T47D (cell line): ENCODE measurements at regions not wholly inside any gene's neighbourhood (a gene's known extent, or its start where the extent isn't known, plus 50 kb on each side); places are given as distances from the start of the nearest gene placed in this dataset.
A peak's percentile ranks its signal among the peaks of the same experiment; 100 is the strongest.
"Not testable (repeated sequence)": the region's sequence is repeated elsewhere in the genome, so short reads cannot be mapped to it uniquely, and the experiment has no call there.

Experiments used
- DNase-seq, 2 experiments: peaks; one replicate each; pipeline versions ENCODE4 v3.0.0 to v3.0.0-alpha.2; 2011 to 2012; ENCODE audit warnings: low read depth in 1 of 2, low spot score in 1 of 2
- JUND ChIP-seq: IDR thresholded peaks from 2 replicates; pipeline ENCODE4 v1.6.1; 2012; ENCODE audit warnings: low read depth
- in situ Hi-C: cut with HindIII; loops from 2 replicates; pipeline ENCODE4 v1.10.0; 2016; ENCODE audit warnings: low sequenced_read_pairs, low pct_unique_long_range_greater_than_20kb

DNA sequence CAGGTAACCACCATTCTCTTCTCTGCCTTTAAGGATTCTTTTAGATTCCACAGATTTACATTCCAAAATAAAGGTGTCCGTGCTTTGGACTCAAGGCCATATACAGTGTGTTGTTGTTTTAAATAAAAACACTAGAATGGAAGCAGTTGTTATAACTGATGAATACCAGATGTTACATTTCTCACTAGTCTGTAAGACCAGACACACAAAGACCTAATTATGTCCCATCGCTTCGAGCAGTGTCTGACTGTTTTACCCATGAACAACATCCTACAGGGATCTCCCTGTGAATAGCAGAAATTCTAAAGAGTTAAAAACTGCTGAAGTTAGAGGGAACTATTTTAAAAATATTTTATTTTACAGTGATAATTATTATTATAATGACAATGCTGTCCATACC is 574.7 kb upstream of the ZP4 start:
- TF ChIP-seq JUND = no peak
- DNase-seq = no peak
- in situ Hi-C loops = no loop called here

DNA sequence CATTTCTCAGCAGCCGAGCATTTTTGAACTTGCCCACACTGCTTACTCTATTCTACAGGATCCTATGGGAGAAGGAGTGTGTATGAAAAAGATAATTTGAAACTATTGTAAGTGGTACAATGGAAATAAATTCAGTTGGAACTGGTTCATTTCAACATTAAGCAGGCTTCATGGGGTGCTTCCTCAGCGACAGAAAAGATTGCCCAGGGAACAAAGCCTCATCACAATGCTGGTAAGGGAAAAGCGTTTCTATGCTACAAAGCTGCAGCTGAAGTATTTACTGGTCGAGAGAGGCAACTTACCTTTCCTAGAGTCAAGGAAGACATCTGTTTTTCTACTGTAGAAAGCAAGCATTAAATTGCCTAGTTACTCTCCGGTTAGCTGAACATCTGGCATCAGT is 568.2 kb upstream of the ZP4 start:
- DNase-seq = no peak
- in situ Hi-C loops = no loop called here
- no peak for TF ChIP-seq JUND

DNA sequence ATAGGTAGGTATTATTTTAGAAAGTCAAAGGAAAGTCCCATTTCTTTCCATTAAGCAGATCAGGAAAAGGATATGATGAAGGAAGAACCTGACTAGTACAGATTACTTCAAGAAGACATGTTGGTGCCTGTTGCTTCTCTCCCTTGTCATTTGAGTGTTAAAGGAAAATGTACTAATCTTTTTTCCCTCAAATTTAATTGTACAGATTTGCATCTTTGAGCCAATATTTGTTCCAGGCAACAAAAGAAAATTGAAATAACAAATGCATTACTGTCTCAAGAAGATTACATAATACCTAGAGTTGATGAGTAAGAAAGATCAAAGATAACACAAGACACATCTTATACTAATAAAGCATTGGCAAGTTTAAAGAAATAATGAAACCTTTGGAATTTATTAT is 566.9 kb upstream of the ZP4 start:
- DNase-seq = no peak
- in situ Hi-C loops = no loop called here
- no peak for TF ChIP-seq JUND

DNA sequence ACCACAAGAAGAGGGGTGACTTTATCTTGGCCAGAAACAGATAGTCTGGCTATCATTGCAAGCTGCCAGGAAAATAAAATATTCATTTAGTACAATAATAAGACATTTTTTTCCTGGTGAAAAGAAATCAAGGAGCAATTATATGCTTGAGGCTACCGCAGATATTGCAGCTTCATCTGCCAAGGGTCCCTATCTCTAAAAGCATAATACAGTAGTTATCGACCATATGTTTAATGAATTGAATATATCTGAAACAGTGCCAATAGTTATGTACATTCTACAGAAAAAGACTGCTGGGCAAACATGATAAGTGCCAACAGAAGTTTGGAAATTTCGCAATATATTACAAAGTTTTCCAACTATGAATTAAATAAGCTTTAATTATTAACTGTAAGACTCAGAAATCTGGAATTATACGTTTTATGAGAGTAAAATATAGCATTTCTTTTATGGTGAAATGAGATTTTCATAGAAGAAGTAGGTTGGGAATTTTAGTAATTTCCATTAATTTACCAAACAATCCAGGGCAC is 561.1 kb upstream of the ZP4 start:
- in situ Hi-C loops = no loop called here
- DNase-seq = no peak
- TF ChIP-seq JUND = no peak

DNA sequence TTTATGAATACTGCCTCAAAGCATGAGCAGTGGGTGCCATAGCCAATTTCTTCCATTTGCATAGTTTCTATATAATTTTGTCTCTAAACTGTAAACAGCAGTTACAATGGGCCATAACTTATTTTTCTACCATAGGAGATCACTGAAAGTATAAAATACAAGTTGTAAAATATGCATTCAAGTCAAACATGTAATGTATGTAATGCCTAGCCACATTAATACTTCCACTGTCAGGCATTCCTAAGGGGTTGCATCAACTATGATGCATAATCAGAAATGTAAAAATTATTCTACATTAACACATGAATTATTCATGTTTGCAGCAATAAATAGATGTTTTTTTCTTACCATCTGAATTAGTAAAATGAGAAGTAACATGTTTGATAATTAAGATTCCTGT is 560.3 kb upstream of the ZP4 start:
- in situ Hi-C loops = no loop called here
- no peak for DNase-seq
- TF ChIP-seq JUND = no peak

DNA sequence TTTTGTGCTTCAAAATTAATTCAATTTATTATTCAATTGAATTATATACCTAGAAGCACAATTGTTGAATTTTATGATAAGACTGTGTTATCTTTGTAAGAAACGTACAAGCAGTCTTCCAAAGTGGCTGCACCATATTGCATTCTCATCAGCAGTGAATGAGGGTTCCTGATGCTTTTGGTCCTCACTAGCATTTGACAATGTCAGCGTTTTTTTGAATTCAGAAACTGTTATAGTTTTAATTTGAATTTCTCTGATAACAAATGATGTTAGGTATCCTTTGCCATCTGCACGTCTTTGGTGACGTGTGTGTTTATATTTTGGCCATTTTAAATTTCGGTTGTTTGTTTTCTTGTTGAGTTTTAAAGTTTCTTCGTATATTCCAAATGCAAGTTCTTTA is 553.0 kb upstream of the ZP4 start:
- in situ Hi-C loops = no loop called here
- no peak for TF ChIP-seq JUND
- no peak for DNase-seq

DNA sequence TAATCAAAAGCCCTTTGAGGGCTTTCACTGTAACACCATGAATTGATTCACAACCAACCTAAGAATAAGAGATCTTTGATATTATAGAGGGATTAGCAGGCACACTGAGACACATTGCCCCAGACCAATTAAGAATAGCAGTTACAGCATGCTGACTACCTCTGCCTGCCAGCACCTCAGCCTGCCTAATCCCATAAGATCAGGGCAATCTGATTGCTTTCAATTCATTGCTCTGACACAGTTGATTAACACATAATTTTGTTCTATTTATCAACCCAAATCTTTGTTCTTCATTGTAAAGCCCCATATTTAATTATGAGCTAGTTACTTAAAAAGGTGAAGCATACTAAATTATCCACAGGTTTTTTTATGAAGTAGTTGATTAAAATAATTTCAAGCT is 548.8 kb upstream of the ZP4 start:
- in situ Hi-C loops = no loop called here
- no peak for TF ChIP-seq JUND
- DNase-seq = no peak

DNA sequence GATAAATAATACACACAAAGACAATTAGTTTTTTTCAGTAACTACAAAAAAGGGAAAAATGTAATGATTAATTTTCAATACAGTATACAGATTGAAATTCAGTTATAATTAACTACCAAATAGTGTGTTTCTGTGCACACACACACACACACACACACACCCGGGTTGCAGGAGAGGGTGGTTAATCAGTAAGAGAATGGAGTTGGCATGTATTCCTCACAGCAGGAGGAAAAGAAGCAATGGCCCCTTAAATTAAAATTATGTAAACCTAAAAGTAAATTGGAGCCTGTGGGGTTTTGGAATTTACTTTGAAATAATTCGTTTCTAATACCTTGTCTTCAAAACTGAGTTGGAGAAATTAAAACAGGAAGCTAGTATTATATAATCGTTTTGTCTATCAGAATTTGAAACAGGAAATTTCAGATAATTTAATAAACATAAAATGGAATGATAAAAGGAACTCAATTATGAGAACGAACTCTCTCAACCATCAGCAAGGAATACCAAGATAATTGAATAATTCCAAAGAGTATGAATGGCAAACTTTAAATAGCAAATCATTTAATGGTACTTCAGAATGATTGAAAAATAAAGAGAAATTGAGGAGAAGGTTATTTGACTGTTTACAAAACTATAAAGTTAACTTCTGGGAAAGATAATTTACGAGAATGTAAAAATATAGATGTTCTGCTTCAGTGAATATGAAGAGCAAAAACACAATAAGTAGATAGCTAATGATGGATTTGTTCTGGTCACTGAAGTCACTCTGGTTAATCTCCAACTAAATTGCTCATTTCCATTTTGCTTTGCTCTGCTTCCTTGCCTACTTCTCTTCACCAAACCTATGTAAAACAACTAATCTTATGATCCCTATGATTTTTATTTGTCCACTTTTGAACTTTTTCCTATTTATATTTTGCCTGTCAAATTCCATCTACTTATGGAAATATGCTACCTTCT is 547.9 kb upstream of the ZP4 start:
- DNase-seq = no peak
- in situ Hi-C loops = no loop called here
- no peak for TF ChIP-seq JUND

DNA sequence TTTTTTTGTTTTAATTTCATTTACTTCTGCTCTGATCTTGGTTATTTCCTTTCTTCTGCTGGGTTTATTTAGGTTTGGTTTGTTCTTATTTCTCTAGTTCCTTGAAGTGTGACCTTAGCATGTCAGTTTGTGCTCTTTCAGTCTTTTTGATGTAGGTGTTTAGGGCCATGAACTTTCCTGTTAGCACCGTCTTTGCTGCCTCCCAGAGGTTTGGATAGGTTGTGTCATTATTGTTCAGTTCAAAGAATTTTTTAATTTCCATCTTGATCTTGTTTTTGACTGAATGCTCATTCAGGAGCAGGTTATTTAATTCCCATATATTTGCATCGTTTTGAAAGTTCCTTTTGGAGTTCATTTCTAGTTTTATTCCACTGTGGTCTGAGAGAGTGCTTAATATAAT is 539.0 kb upstream of the ZP4 start:
- in situ Hi-C loops = not testable (repeated sequence)
- peak in 1 of 2 experiments; percentile 65 for DNase-seq

DNA sequence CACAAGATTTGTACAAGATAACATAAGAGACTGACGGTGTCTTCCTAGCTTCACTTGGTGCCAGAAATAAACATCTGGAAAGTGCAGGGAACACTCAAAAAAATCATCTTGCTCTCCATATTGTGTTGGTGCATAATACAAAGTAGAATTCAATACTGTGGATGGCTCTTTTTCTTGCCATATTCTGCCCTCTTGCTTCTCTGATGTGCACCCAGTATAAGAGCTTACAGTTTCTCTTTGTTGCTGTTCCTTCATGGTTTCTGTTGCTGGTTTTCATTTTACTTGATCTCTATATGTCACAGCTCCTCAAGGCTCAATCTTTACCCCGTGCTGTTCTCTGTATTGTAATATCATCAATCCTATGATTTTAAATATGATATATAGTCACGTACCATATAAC is 528.5 kb upstream of the ZP4 start:
- in situ Hi-C loops = no loop called here
- no peak for TF ChIP-seq JUND
- DNase-seq = no peak

DNA sequence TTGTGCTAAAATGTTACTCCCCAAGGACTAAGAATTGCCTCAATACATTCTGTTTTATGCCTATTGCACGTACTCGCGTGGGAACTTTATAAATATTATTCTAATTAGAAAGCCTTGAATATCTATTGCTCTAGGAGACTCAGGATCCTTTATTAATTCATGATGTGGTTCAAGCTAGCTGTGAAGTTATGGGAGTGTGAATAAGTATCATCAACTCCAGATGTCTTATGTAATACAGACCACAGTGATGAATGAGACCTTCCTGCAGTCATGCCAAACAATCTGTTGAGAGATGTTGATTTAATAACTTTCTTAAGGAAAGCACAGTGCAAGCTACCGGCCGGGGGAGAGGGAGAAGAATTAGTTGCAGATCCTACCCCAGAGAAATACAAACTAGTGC is 519.2 kb upstream of the ZP4 start:
- in situ Hi-C loops = no loop called here
- DNase-seq = no peak
- no peak for TF ChIP-seq JUND

DNA sequence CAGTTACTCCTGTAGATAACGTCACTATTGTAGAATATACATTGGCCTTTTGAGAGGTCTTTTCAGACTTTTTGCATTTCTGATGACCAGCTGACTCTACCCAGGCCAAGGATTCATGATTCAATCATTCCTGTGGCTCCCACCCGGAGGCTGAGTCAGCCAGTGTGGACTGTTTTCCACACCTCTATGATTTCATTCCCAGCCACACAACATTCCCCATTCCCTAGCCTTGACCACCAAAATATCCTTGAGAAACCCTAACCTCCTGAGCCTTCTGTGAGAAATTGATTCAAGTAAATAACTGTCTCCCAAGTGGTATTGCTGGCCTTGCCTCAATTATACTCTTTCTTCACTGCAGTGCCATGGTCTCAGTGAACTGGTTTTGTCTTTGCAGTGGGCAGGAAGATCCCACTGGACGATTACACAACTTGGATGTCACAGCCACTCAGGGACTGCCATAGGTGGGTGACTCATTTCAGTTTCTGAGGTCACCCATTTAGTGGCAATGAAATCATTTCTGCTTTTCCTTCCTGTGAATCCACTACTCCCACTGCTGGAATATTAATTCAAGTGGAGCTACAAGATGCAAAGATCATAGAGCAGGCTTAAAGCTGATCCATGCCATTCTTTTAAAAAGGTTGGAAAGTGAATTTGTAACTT is 518.6 kb upstream of the ZP4 start:
- in situ Hi-C loops = no loop called here
- no peak for DNase-seq
- TF ChIP-seq JUND = no peak

DNA sequence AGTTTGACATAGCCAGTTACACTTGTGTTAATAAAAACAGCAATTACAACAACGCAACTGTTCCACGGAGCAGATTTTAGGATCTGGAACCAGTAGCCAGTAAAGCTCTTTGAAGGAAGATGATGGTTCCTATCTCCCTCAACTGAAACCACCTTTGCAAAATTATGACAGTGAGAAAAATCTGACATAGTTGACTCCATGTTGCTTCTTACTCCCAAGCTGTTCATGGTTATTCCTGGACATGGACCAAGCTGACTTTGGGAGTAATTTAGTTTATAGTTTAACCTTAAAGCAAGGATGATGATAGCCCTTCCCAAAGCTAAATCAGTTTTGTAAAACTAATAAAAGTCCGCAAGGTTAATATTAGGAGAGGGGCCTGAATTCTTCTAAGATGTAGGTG is 518.0 kb upstream of the ZP4 start:
- in situ Hi-C loops = no loop called here
- DNase-seq = no peak
- TF ChIP-seq JUND = no peak
